Stomach smooth muscle (tissue), 2 donors: ENCODE measurements at regions not wholly inside any gene's neighbourhood (a gene's known extent, or its start where the extent isn't known, plus 50 kb on each side); places are given as distances from the start of the nearest gene placed in this dataset.

ENCODE experiments used
- H3K27ac ChIP-seq: one replicate; pipeline ENCODE4 v1.7.0; 2013; ENCODE audit warnings: mild to moderate bottlenecking, low read length, inconsistent platforms
- H3K27me3 ChIP-seq, 2 donors: one replicate each; pipeline ENCODE4 v1.7.0; 2013; ENCODE audit warnings: low read length in 2 of 2; ENCODE audit not compliant: insufficient read depth in 2 of 2, control insufficient read depth in 1 of 2
- H3K36me3 ChIP-seq, 2 donors: one replicate each; pipeline ENCODE4 v1.7.0; 2013; ENCODE audit warnings: low read length in 2 of 2; ENCODE audit not compliant: control insufficient read depth in 2 of 2, insufficient read depth in 2 of 2
- H3K4me1 ChIP-seq: one replicate; pipeline ENCODE4 v1.7.0; 2013; ENCODE audit warnings: low read length; ENCODE audit not compliant: control insufficient read depth, insufficient read depth
- H3K4me3 ChIP-seq, 2 donors: one replicate each; pipeline ENCODE4 v1.7.0; 2013; ENCODE audit warnings: low read length in 2 of 2
- H3K9ac ChIP-seq, 2 donors: one replicate each; pipeline ENCODE4 v1.7.0; 2013; ENCODE audit warnings: low read length in 2 of 2, mild to moderate bottlenecking in 1 of 2
- H3K9me3 ChIP-seq, 2 donors: one replicate each; pipeline ENCODE4 v1.7.0; 2013; ENCODE audit warnings: low read length in 2 of 2; ENCODE audit not compliant: control insufficient read depth in 2 of 2
- donor health status: healthy.
- donor health status: Pancreatic carcinoma.

DNA sequence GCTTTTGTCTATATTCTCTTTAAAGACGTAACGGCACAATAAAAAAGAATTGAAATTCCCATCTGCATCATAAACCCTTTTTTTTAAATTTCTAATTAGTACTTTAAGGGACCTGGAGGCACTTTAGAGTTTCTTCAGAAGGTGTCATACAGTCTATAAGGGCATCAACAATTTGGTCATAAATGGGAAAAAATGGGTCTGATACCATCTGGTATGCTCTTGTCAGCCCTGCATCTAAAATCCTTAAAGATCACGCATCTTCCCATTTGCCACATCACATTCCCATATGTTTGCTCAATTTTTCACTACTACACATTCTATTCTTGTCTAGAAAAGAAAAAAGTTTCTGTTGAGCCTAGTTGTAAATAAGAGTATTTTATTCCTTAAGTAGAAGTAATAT, 53.8 kb downstream of the COX7C start:
- no peaks in the 10 kb centered on the region for H3K27me3 ChIP-seq
- H3K36me3 ChIP-seq, result no peaks in the 10 kb centered on the region

DNA sequence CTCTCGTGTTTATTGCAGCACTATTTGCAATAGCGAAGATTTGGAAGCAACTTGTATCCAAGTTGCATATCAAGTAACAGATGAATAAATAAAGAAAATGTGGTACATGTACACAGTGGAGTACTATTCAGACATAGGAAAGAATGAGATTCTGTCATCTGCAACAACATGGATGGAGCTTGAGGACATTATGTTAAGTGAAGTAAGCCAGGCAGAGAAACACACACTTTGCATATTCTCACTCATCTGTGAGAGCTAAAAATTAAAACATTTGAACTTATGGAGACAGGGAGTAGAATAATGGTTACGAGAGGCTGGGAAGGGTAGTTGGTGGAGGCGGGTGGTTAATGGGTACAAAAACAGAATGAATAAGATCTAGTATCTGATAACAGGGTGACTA, 56.3 kb downstream of the COX7C start:
- no peak overlapping the region for H3K9ac ChIP-seq
- H3K9me3 ChIP-seq, result no peaks in the 10 kb centered on the region
- no peak overlapping the region for H3K4me3 ChIP-seq
- H3K27me3 ChIP-seq, result no peaks in the 10 kb centered on the region
- H3K36me3 ChIP-seq, result no peaks in the 10 kb centered on the region
- H3K4me1 ChIP-seq, result no peaks in the 10 kb centered on the region
- H3K27ac ChIP-seq, result no peak overlapping the region

More for the DNA sequence above, 53.8 kb downstream of the COX7C start:
- Histone ChIP-seq H3K9me3 (no peaks in the 10 kb centered on the region), H3K4me1 (no peaks in the 10 kb centered on the region), H3K9ac (no peak overlapping the region), H3K4me3 (no peak overlapping the region), H3K27ac (no peak overlapping the region)

DNA sequence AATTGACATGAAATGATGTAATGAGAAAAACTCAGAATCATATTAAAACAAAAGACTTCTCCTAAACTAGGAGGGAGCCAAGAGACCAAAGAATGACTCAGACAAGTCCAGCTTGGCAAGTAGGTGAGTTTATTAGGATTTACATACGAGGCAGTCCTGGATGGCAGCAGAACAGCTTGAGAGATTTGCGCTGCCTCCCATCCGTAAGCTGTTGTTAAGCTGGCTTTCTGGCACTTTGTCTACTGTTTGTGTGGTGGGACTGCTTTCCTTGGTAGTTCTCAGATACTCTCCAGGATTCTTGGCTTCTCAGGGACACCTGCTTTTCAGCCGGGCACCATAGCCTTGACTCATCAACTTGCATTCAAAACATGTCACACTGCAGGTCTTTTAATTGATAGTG, 57.6 kb downstream of the COX7C start:
- Histone ChIP-seq H3K4me3 (no peak overlapping the region), H3K9ac (no peak overlapping the region), H3K27ac (no peak overlapping the region), H3K27me3 (no peaks in the 10 kb centered on the region), H3K9me3 (no peaks in the 10 kb centered on the region), H3K36me3 (no peaks in the 10 kb centered on the region), H3K4me1 (no peaks in the 10 kb centered on the region)

DNA sequence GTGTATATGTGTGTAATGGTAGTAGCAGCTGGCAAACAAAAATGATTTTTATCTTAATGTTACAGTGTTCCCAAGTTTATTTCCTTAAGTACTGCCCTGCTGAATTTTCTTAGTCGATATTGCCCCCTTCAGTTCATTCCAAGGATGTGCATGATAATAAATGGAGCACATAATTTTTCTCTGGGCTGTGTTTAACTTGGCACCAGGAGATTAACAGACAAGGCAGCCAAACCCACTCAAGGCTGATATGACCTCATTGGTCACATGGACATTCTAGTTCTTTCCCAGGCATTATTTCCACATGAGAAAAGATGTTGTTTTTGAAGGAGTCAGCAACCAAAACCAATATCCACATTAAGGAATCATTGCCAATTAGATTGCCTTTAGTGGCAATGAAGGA, 61.8 kb downstream of the COX7C start:
- no peaks in the 10 kb centered on the region for H3K27me3 ChIP-seq
- no peaks in the 10 kb centered on the region for H3K36me3 ChIP-seq
- H3K9me3 ChIP-seq, result no peaks in the 10 kb centered on the region
- H3K4me1 ChIP-seq, result no peaks in the 10 kb centered on the region
- H3K9ac ChIP-seq, result no peak overlapping the region
- H3K4me3 ChIP-seq, result no peak overlapping the region
- H3K27ac ChIP-seq, result no peak overlapping the region

DNA sequence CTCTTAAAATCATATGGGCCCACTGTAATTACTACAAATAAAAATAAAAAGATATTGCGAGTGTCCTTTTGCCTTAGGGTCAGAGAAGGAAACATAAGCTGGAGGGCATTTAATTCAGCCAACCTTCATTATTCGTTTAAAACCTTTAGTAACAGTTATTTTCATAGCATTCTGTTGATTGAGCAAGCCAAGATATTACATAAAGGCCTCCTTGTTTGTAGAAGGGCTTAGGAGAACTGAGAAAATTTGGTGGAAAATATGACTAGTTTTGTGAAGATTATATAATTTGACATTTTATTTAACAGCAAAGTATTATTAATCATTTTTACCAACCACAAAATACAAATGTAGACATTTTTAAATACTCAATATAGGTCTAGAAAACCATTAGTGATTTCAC, 62.2 kb downstream of the COX7C start:
- Histone ChIP-seq H3K9ac (no peak overlapping the region), H3K36me3 (no peaks in the 10 kb centered on the region), H3K4me1 (no peaks in the 10 kb centered on the region), H3K27me3 (no peaks in the 10 kb centered on the region), H3K4me3 (no peak overlapping the region), H3K27ac (no peak overlapping the region), H3K9me3 (no peaks in the 10 kb centered on the region)

DNA sequence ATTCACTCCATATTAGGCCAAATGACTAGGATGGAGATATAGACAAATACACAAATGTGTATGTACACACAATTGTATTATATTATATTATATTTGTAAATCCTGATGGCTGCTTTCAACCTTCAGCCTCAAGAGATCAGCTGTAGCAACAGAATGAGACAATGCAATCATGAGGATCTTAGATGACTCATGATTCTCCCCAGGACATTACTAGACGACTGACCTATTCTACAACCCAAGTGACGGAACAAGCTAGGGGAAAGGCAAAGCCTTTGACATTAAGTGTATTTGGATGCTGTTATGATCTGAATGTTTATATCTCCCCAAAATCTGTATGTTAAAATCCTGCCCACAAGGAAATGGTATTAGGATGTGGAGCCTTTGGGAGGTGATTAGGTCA, 66.5 kb downstream of the COX7C start:
- H3K9ac ChIP-seq, result no peak overlapping the region
- no peaks in the 10 kb centered on the region for H3K9me3 ChIP-seq
- no peak overlapping the region for H3K27ac ChIP-seq

DNA sequence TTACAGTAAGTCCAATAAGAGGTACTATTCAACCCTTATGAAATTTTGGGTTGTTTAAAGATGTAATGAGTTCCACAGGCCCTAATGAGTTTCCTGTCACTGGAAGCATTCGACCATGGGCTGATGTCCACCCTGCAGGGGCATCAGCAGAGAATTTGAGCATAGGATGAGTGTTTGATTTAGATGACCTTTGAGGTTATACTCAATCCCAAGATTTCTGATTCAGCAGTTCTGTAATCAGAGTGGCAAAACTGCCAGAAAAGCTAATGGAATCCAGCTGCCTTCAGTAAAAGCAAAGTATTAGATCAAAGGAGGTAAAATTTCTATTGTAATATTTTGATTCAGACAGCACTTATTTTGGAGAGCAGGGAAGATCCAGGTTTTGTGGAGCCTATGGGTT, 68.3 kb downstream of the COX7C start:
- Histone ChIP-seq H3K9ac (no peak overlapping the region), H3K9me3 (no peaks in the 10 kb centered on the region), H3K36me3 (no peaks in the 10 kb centered on the region), H3K27ac (no peak overlapping the region), H3K4me1 (no peaks in the 10 kb centered on the region), H3K4me3 (no peak overlapping the region), H3K27me3 (no peaks in the 10 kb centered on the region)

More for the DNA sequence above, 66.5 kb downstream of the COX7C start:
- no peak overlapping the region for H3K4me3 ChIP-seq
- no peaks in the 10 kb centered on the region for H3K36me3 ChIP-seq
- H3K4me1 ChIP-seq, result no peaks in the 10 kb centered on the region
- H3K27me3 ChIP-seq, result no peaks in the 10 kb centered on the region

DNA sequence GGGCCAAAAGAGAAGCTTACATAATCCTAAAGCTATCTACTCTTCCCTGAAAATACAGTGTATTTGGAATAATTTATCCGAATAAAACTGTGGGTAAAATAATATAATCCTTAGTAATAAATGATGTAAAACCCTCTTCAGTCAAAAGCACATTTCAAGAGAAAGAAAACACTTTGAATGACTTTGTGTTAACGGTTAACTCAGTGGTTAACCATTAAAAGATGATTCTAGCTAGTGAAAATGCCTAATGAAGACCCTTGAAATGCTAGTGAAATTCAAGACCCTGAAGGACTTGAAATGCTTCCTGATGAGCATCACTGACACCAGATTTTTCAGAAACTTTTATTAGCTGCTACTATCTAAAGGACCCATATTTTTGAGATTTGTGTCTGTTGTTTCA, 70.7 kb downstream of the COX7C start:
- H3K36me3 ChIP-seq, result no peaks in the 10 kb centered on the region
- no peaks in the 10 kb centered on the region for H3K9me3 ChIP-seq
- no peak overlapping the region for H3K27ac ChIP-seq
- no peaks in the 10 kb centered on the region for H3K27me3 ChIP-seq
- H3K9ac ChIP-seq, result no peak overlapping the region
- no peak overlapping the region for H3K4me3 ChIP-seq
- H3K4me1 ChIP-seq, result no peaks in the 10 kb centered on the region

DNA sequence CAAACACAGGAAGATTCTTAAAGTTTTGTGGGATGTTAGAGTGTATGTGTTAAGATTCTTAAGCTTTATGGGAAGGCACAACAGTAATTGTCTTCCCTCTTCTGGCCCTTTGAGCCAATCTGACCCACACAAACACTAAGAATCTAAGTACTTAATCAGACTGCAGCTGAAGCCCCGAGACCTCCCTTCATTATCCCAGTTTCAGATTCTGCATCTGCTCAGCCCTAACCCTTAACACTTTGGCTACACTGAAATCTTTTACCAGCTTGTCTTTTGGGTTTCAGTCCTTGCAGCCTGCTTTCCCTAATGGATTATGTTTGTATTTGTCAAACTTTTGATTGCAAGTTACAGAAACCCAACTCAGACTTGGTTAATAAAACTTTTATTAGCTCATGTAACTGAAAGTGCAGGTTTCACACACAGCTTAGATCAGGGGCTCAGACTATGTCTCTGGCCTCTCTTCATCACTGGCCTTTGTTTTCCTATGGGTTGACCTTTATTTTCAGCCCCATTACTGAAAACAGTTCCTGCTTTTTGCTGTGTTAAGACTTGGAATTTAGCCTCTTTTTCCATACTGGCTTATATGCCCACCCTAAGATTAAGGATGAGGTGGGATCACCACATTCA, 71.5 kb downstream of the COX7C start:
- H3K4me3 ChIP-seq, result no peak overlapping the region
- H3K9ac ChIP-seq, result no peak overlapping the region
- no peak overlapping the region for H3K27ac ChIP-seq
- no peaks in the 10 kb centered on the region for H3K36me3 ChIP-seq
- no peaks in the 10 kb centered on the region for H3K4me1 ChIP-seq
- H3K9me3 ChIP-seq, result no peaks in the 10 kb centered on the region
- H3K27me3 ChIP-seq, result no peaks in the 10 kb centered on the region

DNA sequence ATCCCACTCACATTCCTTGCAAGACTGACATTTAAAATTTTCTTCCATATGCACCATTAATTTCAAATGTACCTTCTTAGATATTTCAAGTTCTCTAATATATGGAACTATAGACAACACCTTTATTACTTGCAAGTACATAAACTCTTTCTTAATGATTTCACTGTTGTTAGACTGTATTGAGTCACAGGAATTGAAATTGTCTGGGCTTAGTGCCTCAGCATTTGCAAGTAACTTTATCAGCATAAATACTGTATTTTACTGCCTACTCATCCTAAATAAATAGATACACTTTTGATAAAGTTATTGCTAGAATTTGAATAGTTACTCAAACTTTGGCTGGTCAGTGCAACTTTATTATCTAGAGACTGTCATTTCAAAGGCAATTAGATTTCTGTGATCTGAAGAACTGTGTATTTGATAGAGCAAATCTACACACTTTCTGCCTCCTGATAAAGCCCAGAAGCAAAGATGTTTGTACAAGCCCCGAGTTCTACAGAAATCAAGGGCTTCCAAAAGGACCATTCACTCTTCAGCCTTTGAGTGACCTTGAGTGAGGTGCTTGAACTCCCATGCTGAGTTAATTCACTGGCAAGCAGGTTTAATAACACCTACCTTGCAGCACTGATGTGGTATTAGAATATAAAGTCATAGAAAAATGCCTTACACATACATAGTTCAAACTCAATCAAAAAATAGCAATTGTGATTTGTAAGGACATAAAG, 91.6 kb downstream of the COX7C start:
- Histone ChIP-seq H3K27me3 (no peaks in the 10 kb centered on the region), H3K9ac (no peak overlapping the region), H3K27ac (no peak overlapping the region), H3K9me3 (no peaks in the 10 kb centered on the region), H3K36me3 (no peaks in the 10 kb centered on the region), H3K4me1 (no peaks in the 10 kb centered on the region), H3K4me3 (no peak overlapping the region)

DNA sequence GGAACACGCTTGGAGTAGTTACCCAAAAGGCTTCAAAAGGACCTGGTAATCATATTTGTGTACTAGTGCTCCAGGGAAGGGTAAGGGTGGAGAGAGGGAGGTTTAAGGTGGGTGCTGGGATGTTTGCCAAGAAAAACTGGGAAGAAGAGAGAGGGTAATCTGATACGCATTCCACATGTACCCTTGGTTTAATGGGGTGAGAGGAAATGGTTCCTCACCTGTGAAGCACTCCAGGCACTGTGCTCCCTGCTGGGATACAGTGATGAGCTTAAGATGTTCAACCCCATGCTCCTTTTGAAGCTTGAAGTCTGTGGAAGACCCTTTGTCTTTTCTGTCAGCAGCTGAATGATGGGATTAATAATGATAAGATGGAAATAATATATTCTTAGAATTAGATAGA, 98.4 kb downstream of the COX7C start:
- Histone ChIP-seq H3K4me3 (no peak overlapping the region), H3K9ac (no peak overlapping the region), H3K36me3 (no peaks in the 10 kb centered on the region), H3K27me3 (no peaks in the 10 kb centered on the region), H3K9me3 (no peaks in the 10 kb centered on the region), H3K4me1 (no peaks in the 10 kb centered on the region), H3K27ac (no peak overlapping the region)
